A549 (cell line): ENCODE measurements at regions not wholly inside any gene's neighbourhood (a gene's known extent, or its start where the extent isn't known, plus 50 kb on each side); places are given as distances from the start of the nearest gene placed in this dataset.

ENCODE experiments used
- ATAC-seq, 2 experiments: fragments of 200-7000 bp in 1 of 2; fragments of >200 bp in 1 of 2; cut with Nextera tagmentation in 1 of 2; cut with Tn5 transposase in 1 of 2; 3 replicates each; pipeline versions ENCODE4 v1.8.0 to v1.9.1; 2018 to 2020; ENCODE audit warnings: mild to moderate bottlenecking in 1 of 2, moderate library complexity in 1 of 2
- CTCF ChIA-PET: fragments of 300-600 bp; sonication (Branson Sonifier 250); formaldehyde crosslinking; extraction: SDS; loops from one replicate; lab custom pipeline; 2021; ENCODE audit warnings: antibody characterized with exemption, inconsistent platforms; lab: Yijun Ruan, JAX
- POLR2A ChIA-PET: fragments of 350-600 bp; formaldehyde crosslinking; extraction: SDS; loops from one replicate; lab custom pipeline; 2021; ENCODE audit warnings: antibody characterized with exemption, inconsistent platforms; lab: Yijun Ruan, JAX
- DNase-seq, 2 experiments: peaks; one replicate each; pipeline versions ENCODE4 v3.0.0 to v3.0.0-alpha.2; 2011 to 2016; ENCODE audit warnings: low read depth in 1 of 2, low spot score in 1 of 2
- FAIRE-seq: peaks from 2 replicates; lab custom pipeline; 2011; peaks lifted over from hg19 to GRCh38; lab: Jason Lieb, UNC
- H3K27ac ChIP-seq, 2 experiments: fragments of >200 bp; sonication (Bioruptor Twin); formaldehyde crosslinking; 3 replicates each; pipeline ENCODE4 v1.5.1; 2016 to 2017
- H3K4me1 ChIP-seq: fragments of >200 bp; sonication (Bioruptor Twin); formaldehyde crosslinking; 3 replicates; pipeline ENCODE4 v1.6.1; 2016
- H3K4me2 ChIP-seq: fragments of >200 bp; sonication (Bioruptor Twin); formaldehyde crosslinking; 3 replicates; pipeline ENCODE4 v1.6.1; 2016
- H3K4me3 ChIP-seq: fragments of >200 bp; sonication (Bioruptor Twin); formaldehyde crosslinking; 3 replicates; pipeline ENCODE4 v1.5.1; 2016
- H3K9me3 ChIP-seq: fragments of >200 bp; sonication (Bioruptor Twin); formaldehyde crosslinking; 3 replicates; pipeline ENCODE4 v1.6.1; 2016
- BCL3 ChIP-seq: fragments of >200 bp; sonication (Bioruptor Twin); formaldehyde crosslinking; IDR thresholded peaks from 3 replicates; pipeline ENCODE4 v1.6.1; 2016
- CHD2 ChIP-seq: fragments of 150-350 bp; IDR thresholded peaks from 2 replicates; pipeline ENCODE4 v1.6.1; 2014; ENCODE audit warnings: low read length; ENCODE audit not compliant: partially characterized antibody
- CHD4 ChIP-seq: fragments of 200-600 bp; sonication (generic); IDR thresholded peaks from 2 replicates; pipeline ENCODE4 v1.6.1; 2016; ENCODE audit warnings: antibody characterized with exemption, mild to moderate bottlenecking, borderline replicate concordance
- EHF ChIP-seq: fragments of 250-450 bp; sonication (Bioruptor Pico); IDR thresholded peaks from 2 replicates; pipeline ENCODE4 v1.5.0; 2020; ENCODE audit warnings: mild to moderate bottlenecking
- EHMT2 ChIP-seq: fragments of 200-600 bp; sonication (generic); IDR thresholded peaks from 2 replicates; pipeline ENCODE4 v1.6.1; 2016; ENCODE audit warnings: antibody characterized with exemption, low read depth, mild to moderate bottlenecking, moderate library complexity
- ELK1 ChIP-seq: fragments of 150-350 bp; IDR thresholded peaks from 2 replicates; pipeline ENCODE4 v1.6.1; 2014; ENCODE audit warnings: low read depth, mild to moderate bottlenecking, low read length
- ESRRA ChIP-seq: fragments of 150-350 bp; IDR thresholded peaks from 2 replicates; pipeline ENCODE4 v1.6.1; 2014; ENCODE audit warnings: mild to moderate bottlenecking, low read length, borderline replicate concordance
- FOSB ChIP-seq: fragments of 250-450 bp; sonication (Bioruptor Pico); IDR thresholded peaks from 2 replicates; pipeline ENCODE4 v1.5.0; 2020; ENCODE audit warnings: mild to moderate bottlenecking, moderate library complexity
- GATA3 ChIP-seq: IDR thresholded peaks from 2 replicates; pipeline ENCODE4 v1.6.1; 2012; ENCODE audit warnings: borderline replicate concordance
- HES2 ChIP-seq: fragments of >200 bp; sonication (Bioruptor Twin); formaldehyde crosslinking; IDR thresholded peaks from 2 replicates; pipeline ENCODE4 v1.6.1; 2016
- HMGXB4 ChIP-seq: fragments of 250-450 bp; sonication (Bioruptor Pico); IDR thresholded peaks from 2 replicates; pipeline ENCODE4 v1.5.0; 2021; ENCODE audit warnings: mild to moderate bottlenecking, moderate library complexity, borderline replicate concordance
- HOXB13 ChIP-seq: fragments of 250-450 bp; sonication (Bioruptor Pico); IDR thresholded peaks from 2 replicates; pipeline ENCODE4 v1.5.0; 2020; ENCODE audit warnings: low read depth, mild to moderate bottlenecking, moderate library complexity
- HOXB5 ChIP-seq: fragments of 250-450 bp; sonication (Bioruptor Pico); IDR thresholded peaks from 2 replicates; pipeline ENCODE4 v1.5.0; 2020; ENCODE audit warnings: mild to moderate bottlenecking, moderate library complexity
- KDM1A ChIP-seq: fragments of 200-600 bp; sonication (generic); IDR thresholded peaks from 2 replicates; pipeline ENCODE4 v1.6.1; 2016; ENCODE audit warnings: low read depth, mild to moderate bottlenecking
- MYC ChIP-seq: IDR thresholded peaks from 2 replicates; pipeline ENCODE4 v1.6.1; 2012; ENCODE audit warnings: mild to moderate bottlenecking, inconsistent platforms, low read length, improper control_type of control experiment, borderline replicate concordance
- NFE2L2 ChIP-seq: fragments of 150-350 bp; conservative IDR thresholded peaks from 2 replicates; pipeline ENCODE4 v1.6.1; 2014; ENCODE audit warnings: low read length
- RAD21 ChIP-seq, 2 experiments: fragments of >200 bp in 1 of 2; sonication (Bioruptor Twin) in 1 of 2; formaldehyde crosslinking in 1 of 2; IDR thresholded peaks in 1 of 2; conservative IDR thresholded peaks in 1 of 2; 2 replicates in 1 of 2; 3 replicates in 1 of 2; pipeline ENCODE4 v1.6.1; 2012 to 2018; ENCODE audit warnings: inconsistent platforms in 1 of 2
- REST ChIP-seq: fragments of 200-600 bp; sonication (generic); IDR thresholded peaks from 2 replicates; pipeline ENCODE4 v1.6.1; 2016; ENCODE audit warnings: antibody characterized with exemption, mild to moderate bottlenecking, moderate library complexity
- SMC3 ChIP-seq: fragments of >200 bp; sonication (Bioruptor Twin); formaldehyde crosslinking; IDR thresholded peaks from 3 replicates; pipeline ENCODE4 v1.6.1; 2018; ENCODE audit warnings: inconsistent platforms
- TP53 ChIP-seq: fragments of 250-450 bp; sonication (Bioruptor Pico); IDR thresholded peaks from 2 replicates; pipeline ENCODE4 v1.5.0; 2021; ENCODE audit warnings: mild to moderate bottlenecking, moderate library complexity
- ZFP36 ChIP-seq: fragments of 450-650 bp; IDR thresholded peaks from 2 replicates; pipeline ENCODE4 v1.6.1; 2014; ENCODE audit warnings: borderline replicate concordance; ENCODE audit not compliant: partially characterized antibody
- ZNF302 ChIP-seq: fragments of 250-450 bp; sonication (Bioruptor Pico); IDR thresholded peaks from 2 replicates; pipeline ENCODE4 v1.9.0; 2021; ENCODE audit warnings: inconsistent platforms, mild to moderate bottlenecking, moderate library complexity
- WGBS: methylation state at CpG from one replicate; pipeline ENCODE4 v1.1.6; 2017; ENCODE audit errors: missing lambda C conversion rate; 5-methylcytosine and 5-hydroxymethylcytosine counted together

- Histone ChIP-seq H3K4me1 (no peaks in the 10 kb centered on the region), H3K4me3 (no peak overlapping the region), H3K9me3 (no peaks in the 10 kb centered on the region), H3K27ac (no peak overlapping the region), H3K4me2 (no peak overlapping the region)
- ATAC-seq (no peak), FAIRE-seq (no peak), DNase-seq (no peak)
- no peak for TF ChIP-seq ESRRA
- no peak for TF ChIP-seq MYC
- no peak for TF ChIP-seq CHD2
- TF ChIP-seq EHF: no peak
- TF ChIP-seq ELK1: no peak
- TF ChIP-seq ZNF302 (CRISPR knock-in tag): no peak
- TF ChIP-seq RAD21 (conservative IDR thresholded peaks at IDR 0.05 in 1 of 2, IDR thresholded peaks at IDR 0.05 in 1 of 2): no peak
- TF ChIP-seq FOSB: no peak
- no peak for TF ChIP-seq HES2
- TF ChIP-seq REST: no peak
- no peak for TF ChIP-seq SMC3
- TF ChIP-seq NFE2L2: no peak
- POLR2A ChIA-PET: no interaction called here
- WGBS: 12% methylated on average over 1 of the region's 1 CpG
- CTCF ChIA-PET: no interaction called here
These were observed 85.3 kb downstream of the TYW3 start for GRCh38 chr1:74818241-74818640.

GRCh38 chr1:74818661-74819456 is 85.9 kb downstream of the TYW3 start:
- POLR2A ChIA-PET: no interaction called here
- FAIRE-seq (no peak), ATAC-seq (no peak), DNase-seq (no peak)
- no peaks in the 10 kb centered on the region for H3K9me3 ChIP-seq
- no peak overlapping the region for H3K27ac ChIP-seq
- CTCF ChIA-PET: no interaction called here
- TF ChIP-seq EHMT2: no peak
- TF ChIP-seq HOXB13: no peak
- TF ChIP-seq HOXB5 (CRISPR knock-in tag): no peak
- no peak for TF ChIP-seq BCL3
- TF ChIP-seq TP53 (CRISPR knock-in tag): no peak
- TF ChIP-seq GATA3: no peak
- TF ChIP-seq KDM1A: no peak
- no peak for TF ChIP-seq CHD4
- TF ChIP-seq ZFP36: no peak
- no peak for TF ChIP-seq HES2
- no peak for TF ChIP-seq HMGXB4
- no peak overlapping the region for H3K4me2 ChIP-seq
- H3K4me3 ChIP-seq: no peak overlapping the region
- WGBS: 13% methylated on average over 6 of the region's 6 CpGs
- H3K4me1 ChIP-seq: no peaks in the 10 kb centered on the region
